ENCODE measurements at regions not wholly inside any gene's neighbourhood (a gene's known extent, or its start where the extent isn't known, plus 50 kb on each side); places are given as distances from the start of the nearest gene placed in this dataset.

- Histone ChIP-seq H3K4me1 (replicated peaks in 1 of 4; ENCODE audit: control insufficient read depth in 3 of 4, insufficient read depth in 4 of 4, low read length in 3 of 4) (peaks cover 0 to 5% (median 0%) of the 10 kb centered on the region in 4 experiments; a peak in 2 of 7 replicates), H2AK5ac (ENCODE audit: low read depth, low read length) (no peak overlapping the region), H3K79me1 (ENCODE audit: low read depth, low read length) (no peaks in the 10 kb centered on the region), H3K9me3 (ENCODE audit: insufficient read depth in 2 of 2, low read depth in 1 of 2, low read length in 1 of 2) (peaks cover 6 to 10% of the 10 kb centered on the region in 2 experiments; a peak in 3 of 4 replicates), H2AFZ (ENCODE audit: low read length) (no peak overlapping the region), H3K36me3 (ENCODE audit: control insufficient read depth in 2 of 4, insufficient read depth in 4 of 4, low read length in 3 of 4) (no peaks in the 10 kb centered on the region), H3K56ac (replicated peaks; ENCODE audit: insufficient read length, low read depth, low read length) (no peak overlapping the region), H3K4me2 (ENCODE audit: insufficient read depth in 1 of 2, low read depth in 2 of 2, low read length in 2 of 2) (no peak overlapping the region), H4K20me1 (replicated peaks in 1 of 2; ENCODE audit: control insufficient read depth in 1 of 2, insufficient read depth in 2 of 2, low read length in 2 of 2) (no peaks in the 10 kb centered on the region), H3K4ac (replicated peaks; ENCODE audit: insufficient read length, low read depth, low read length) (no peak overlapping the region), H2BK5ac (ENCODE audit: low read depth, low read length) (no peak overlapping the region), H3K27ac (ENCODE audit: low read depth, low read length) (no peak overlapping the region), H2BK20ac (ENCODE audit: low read length) (no peak overlapping the region), H2BK120ac (replicated peaks; ENCODE audit: low read depth, low read length) (no peak overlapping the region), H3K9ac (replicated peaks in 1 of 4; ENCODE audit: extremely low read depth in 1 of 4, low read depth in 3 of 4, low read length in 3 of 4) (no peak overlapping the region), H4K8ac (ENCODE audit: extremely low read depth, insufficient read depth, low read length) (no peak overlapping the region), H3K14ac (ENCODE audit: insufficient read length) (no peak overlapping the region), H2BK15ac (ENCODE audit: low read length) (no peak overlapping the region), H4K91ac (replicated peaks; ENCODE audit: insufficient read length, low read length) (no peak overlapping the region), H3K23ac (ENCODE audit: insufficient read length) (no peak overlapping the region), H3K4me3 (ENCODE audit: extremely low read depth in 1 of 4, insufficient read depth in 2 of 4, low read depth in 3 of 4, low read length in 4 of 4) (no peak overlapping the region), H3K18ac (ENCODE audit: extremely low read depth, low read length) (no peak overlapping the region), H3K23me2 (ENCODE audit: low read depth, low read length) (no peaks in the 10 kb centered on the region), H3K79me2 (ENCODE audit: control insufficient read depth in 1 of 2, insufficient read depth in 2 of 2, low read length in 2 of 2) (no peaks in the 10 kb centered on the region), H4K5ac (ENCODE audit: insufficient read length, low read depth, low read length) (no peak overlapping the region), H3K27me3 (replicated peaks in 1 of 4; ENCODE audit: control insufficient read depth in 3 of 4, extremely low read depth in 1 of 4, insufficient read depth in 3 of 4, low read length in 3 of 4) (no peaks in the 10 kb centered on the region), H2BK12ac (ENCODE audit: low read depth, low read length) (no peak overlapping the region)
- no peak for TF ChIP-seq EP300 (IDR thresholded peaks at IDR 0.05; ENCODE audit: borderline replicate concordance in 1 of 2, low read depth in 2 of 2, low read length in 2 of 2)
- no peak for TF ChIP-seq POLR2AphosphoS5 (IDR thresholded peaks at IDR 0.05; ENCODE audit: low read depth, low read length)
- TF ChIP-seq RAD21 (IDR thresholded peaks at IDR 0.05 in 1 of 2, conservative IDR thresholded peaks at IDR 0.05 in 1 of 2; ENCODE audit: low read depth in 2 of 2, low read length in 2 of 2): no peak
- no peak for TF ChIP-seq CEBPB (IDR thresholded peaks at IDR 0.05; ENCODE audit: low read depth, low read length)
- no peak for TF ChIP-seq CBX8 (IDR thresholded peaks at IDR 0.05; ENCODE audit: borderline replicate concordance, low read depth, low read length)
- no peak for TF ChIP-seq POU5F1 (IDR thresholded peaks at IDR 0.05; ENCODE audit: low read depth, low read length)
- TF ChIP-seq RFX5 (IDR thresholded peaks at IDR 0.05; ENCODE audit: borderline replicate concordance, low read depth, low read length): no peak
- TF ChIP-seq NRF1 (IDR thresholded peaks at IDR 0.05; ENCODE audit: low read depth, low read length): no peak
- no peak for TF ChIP-seq USF2 (IDR thresholded peaks at IDR 0.05; ENCODE audit: low read length)
- no peak for TF ChIP-seq RXRA (IDR thresholded peaks at IDR 0.05; ENCODE audit: insufficient read depth, low read depth, low read length)
- TF ChIP-seq HDAC2 (IDR thresholded peaks at IDR 0.05; ENCODE audit: borderline replicate concordance in 1 of 2, low read depth in 2 of 2, low read length in 2 of 2): no peak
- no peak for TF ChIP-seq EZH2 (IDR thresholded peaks at IDR 0.05; ENCODE audit: low read depth, low read length, severe bottlenecking)
- FAIRE-seq: no peak
- DNase-seq (ENCODE audit: low read depth in 1 of 2, low spot score in 2 of 2): no peak
- ChIA-PET POLR2A (ENCODE audit: partially characterized antibody) (no interaction called here), CTCF (ENCODE audit: partially characterized antibody) (no interaction called here)
Measured at GRCh38 chr1:55746710-55747109, 531.5 kb upstream of the USP24 start.
